Endodermal cell (in vitro differentiated cells): ENCODE measurements at regions not wholly inside any gene's neighbourhood (a gene's known extent, or its start where the extent isn't known, plus 50 kb on each side); places are given as distances from the start of the nearest gene placed in this dataset.

ENCODE experiments used
- DNase-seq: peaks from one replicate; pipeline ENCODE4 v3.0.0-alpha.2; 2017
- H3K27ac ChIP-seq: 2 replicates; pipeline ENCODE4 v1.5.1; 2013; ENCODE audit warnings: mild to moderate bottlenecking, low read depth, low read length, moderate library complexity
- H3K27me3 ChIP-seq: 2 replicates; pipeline ENCODE4 v1.6.1; 2013; ENCODE audit warnings: mild to moderate bottlenecking, low read length, moderate library complexity; ENCODE audit not compliant: insufficient read depth, control insufficient read depth, poor library complexity, severe bottlenecking
- H3K36me3 ChIP-seq: 2 replicates; pipeline ENCODE4 v1.7.0; 2013; ENCODE audit warnings: mild to moderate bottlenecking, low read length, moderate library complexity; ENCODE audit not compliant: control insufficient read depth, insufficient read depth
- H3K4me1 ChIP-seq: one replicate; pipeline ENCODE4 v1.7.0; 2013; ENCODE audit warnings: low read length; ENCODE audit not compliant: control insufficient read depth, insufficient read depth
- H3K4me3 ChIP-seq: 2 replicates; pipeline ENCODE4 v1.5.1; 2013; ENCODE audit warnings: mild to moderate bottlenecking, low read length, moderate library complexity
- H3K9ac ChIP-seq: 2 replicates; pipeline ENCODE4 v1.6.1; 2013; ENCODE audit warnings: mild to moderate bottlenecking, low read length, moderate library complexity; ENCODE audit not compliant: poor library complexity, severe bottlenecking; ENCODE audit errors: extremely low read depth
- H3K9me3 ChIP-seq: 2 replicates; pipeline ENCODE4 v1.6.1; 2013; ENCODE audit warnings: mild to moderate bottlenecking, low read length, moderate library complexity; ENCODE audit not compliant: control insufficient read depth
- H3K27ac Mint-ChIP-seq: 2 replicates; pipeline ENCODE4 v1.8.0; 2020; ENCODE audit warnings: mixed read lengths
- H3K27me3 Mint-ChIP-seq: 2 replicates; pipeline ENCODE4 v1.8.0; 2021; ENCODE audit warnings: mild to moderate bottlenecking, mixed read lengths; ENCODE audit not compliant: insufficient read depth
- H3K36me3 Mint-ChIP-seq: 2 replicates; pipeline ENCODE4 v1.8.0; 2020; ENCODE audit warnings: low read depth, mixed read lengths
- H3K4me1 Mint-ChIP-seq: 2 replicates; pipeline ENCODE4 v1.8.0; 2020; ENCODE audit warnings: mixed read lengths
- H3K4me3 Mint-ChIP-seq: 2 replicates; pipeline ENCODE4 v1.8.0; 2020; ENCODE audit warnings: mild to moderate bottlenecking, moderate library complexity, mixed read lengths
- H3K9me3 Mint-ChIP-seq: 2 replicates; pipeline ENCODE4 v1.8.0; 2020; ENCODE audit warnings: mild to moderate bottlenecking, mixed read lengths
- WGBS, 2 experiments: methylation state at CpG; one replicate each; pipeline versions ENCODE4 v1.1.5 to v1.1.7; 2013; ENCODE audit warnings: missing lambda C conversion rate in 2 of 2, mixed read lengths in 1 of 2; ENCODE audit not compliant: insufficient coverage in 1 of 2, insufficient read length in 1 of 2; 5-methylcytosine and 5-hydroxymethylcytosine counted together
- TF ChIP-seq, protein P1 (sequence below): fragments of 200-600 bp; sonication (generic); conservative IDR thresholded peaks from 2 replicates; pipeline ENCODE4 v1.5.0; 2021; ENCODE audit warnings: antibody characterized with exemption, mild to moderate bottlenecking

DNA sequence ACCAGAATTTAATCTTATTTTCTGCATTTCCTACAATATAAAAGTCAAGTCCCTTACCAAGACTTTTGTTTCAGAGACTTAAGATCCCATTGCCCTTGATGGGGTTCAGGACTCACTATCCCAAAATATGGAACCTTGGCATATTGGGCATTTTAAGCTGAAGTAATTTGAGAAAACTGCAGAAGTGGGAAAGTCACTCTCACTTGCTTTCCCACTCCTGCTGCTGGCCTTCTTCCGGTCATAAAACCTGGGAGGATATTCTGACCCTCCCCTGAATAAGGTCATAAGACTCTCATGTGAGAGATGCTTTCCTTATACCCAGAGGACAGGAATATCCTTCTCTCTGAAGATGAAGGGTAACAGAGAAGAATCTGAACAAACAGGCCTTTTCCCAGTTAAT is 92.8 kb upstream of the IFNGR1 start:
- WGBS, 2 experiments: 95 to 100% methylated on average over 1 of the region's 1 CpG
- H3K27ac Mint-ChIP-seq: no peak overlapping the region

DNA sequence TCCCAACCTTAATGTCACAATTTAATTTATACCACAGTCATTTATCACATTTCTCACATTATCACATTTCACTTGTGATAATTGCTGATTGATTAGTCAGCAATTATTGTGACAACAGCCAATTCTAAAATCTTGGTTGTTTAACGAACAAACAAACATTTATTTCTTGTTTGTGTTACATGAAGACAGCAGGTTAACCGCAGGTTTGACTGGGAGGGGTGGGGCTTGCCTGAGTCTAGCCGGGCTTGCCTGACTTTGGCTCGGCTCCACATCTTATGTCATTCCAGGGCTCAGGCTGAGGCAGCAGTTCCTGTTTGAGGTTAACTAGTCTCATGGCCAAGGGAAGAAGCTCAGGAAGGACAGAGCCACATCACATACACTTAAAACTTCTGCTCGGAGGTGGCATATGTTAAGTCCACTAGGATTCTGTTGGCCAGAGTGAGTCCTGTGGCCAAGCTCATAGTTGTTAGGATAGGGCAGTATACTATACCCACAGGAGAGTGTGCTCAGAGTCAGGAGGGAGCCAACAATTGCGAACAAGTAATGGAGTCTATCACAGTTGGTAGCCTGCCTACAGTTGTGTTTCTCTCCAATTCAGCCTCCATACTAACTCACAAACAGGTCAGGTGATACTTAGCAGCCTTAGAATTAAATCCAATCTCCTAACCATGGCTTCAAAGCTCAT is 90.0 kb upstream of the IFNGR1 start:
- H3K27me3 Mint-ChIP-seq: no peaks in the 10 kb centered on the region
- Histone ChIP-seq H3K4me3 (no peak overlapping the region), H3K27me3 (no peaks in the 10 kb centered on the region), H3K36me3 (no peaks in the 10 kb centered on the region), H3K9ac (no peak overlapping the region), H3K27ac (no peak overlapping the region), H3K4me1 (no peaks in the 10 kb centered on the region), H3K9me3 (peaks cover 7% of the 10 kb centered on the region)
- DNase-seq: peak; percentile 67
- no peak overlapping the region for H3K4me3 Mint-ChIP-seq
- 72 to 81% methylated on average over 3 to 6 of the region's 6 CpGs for WGBS, 2 experiments
- H3K4me1 Mint-ChIP-seq: peaks cover 4% of the 10 kb centered on the region
- no peaks in the 10 kb centered on the region for H3K36me3 Mint-ChIP-seq
- no peak overlapping the region for H3K27ac Mint-ChIP-seq
- TF ChIP-seq, protein P1, sequence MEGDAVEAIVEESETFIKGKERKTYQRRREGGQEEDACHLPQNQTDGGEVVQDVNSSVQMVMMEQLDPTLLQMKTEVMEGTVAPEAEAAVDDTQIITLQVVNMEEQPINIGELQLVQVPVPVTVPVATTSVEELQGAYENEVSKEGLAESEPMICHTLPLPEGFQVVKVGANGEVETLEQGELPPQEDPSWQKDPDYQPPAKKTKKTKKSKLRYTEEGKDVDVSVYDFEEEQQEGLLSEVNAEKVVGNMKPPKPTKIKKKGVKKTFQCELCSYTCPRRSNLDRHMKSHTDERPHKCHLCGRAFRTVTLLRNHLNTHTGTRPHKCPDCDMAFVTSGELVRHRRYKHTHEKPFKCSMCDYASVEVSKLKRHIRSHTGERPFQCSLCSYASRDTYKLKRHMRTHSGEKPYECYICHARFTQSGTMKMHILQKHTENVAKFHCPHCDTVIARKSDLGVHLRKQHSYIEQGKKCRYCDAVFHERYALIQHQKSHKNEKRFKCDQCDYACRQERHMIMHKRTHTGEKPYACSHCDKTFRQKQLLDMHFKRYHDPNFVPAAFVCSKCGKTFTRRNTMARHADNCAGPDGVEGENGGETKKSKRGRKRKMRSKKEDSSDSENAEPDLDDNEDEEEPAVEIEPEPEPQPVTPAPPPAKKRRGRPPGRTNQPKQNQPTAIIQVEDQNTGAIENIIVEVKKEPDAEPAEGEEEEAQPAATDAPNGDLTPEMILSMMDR: no peak
- H3K9me3 Mint-ChIP-seq: no peaks in the 10 kb centered on the region

More for the DNA sequence above, 92.8 kb upstream of the IFNGR1 start:
- Mint-ChIP-seq H3K4me1 (peaks cover 8% of the 10 kb centered on the region), H3K4me3 (no peak overlapping the region), H3K36me3 (no peaks in the 10 kb centered on the region), H3K27me3 (no peaks in the 10 kb centered on the region), H3K9me3 (no peaks in the 10 kb centered on the region)
- Histone ChIP-seq H3K27me3 (no peaks in the 10 kb centered on the region), H3K9me3 (no peaks in the 10 kb centered on the region), H3K9ac (no peak overlapping the region), H3K4me1 (no peaks in the 10 kb centered on the region), H3K4me3 (no peak overlapping the region), H3K27ac (no peak overlapping the region), H3K36me3 (no peaks in the 10 kb centered on the region)
- no peak for DNase-seq
- TF ChIP-seq, protein P1: no peak

DNA sequence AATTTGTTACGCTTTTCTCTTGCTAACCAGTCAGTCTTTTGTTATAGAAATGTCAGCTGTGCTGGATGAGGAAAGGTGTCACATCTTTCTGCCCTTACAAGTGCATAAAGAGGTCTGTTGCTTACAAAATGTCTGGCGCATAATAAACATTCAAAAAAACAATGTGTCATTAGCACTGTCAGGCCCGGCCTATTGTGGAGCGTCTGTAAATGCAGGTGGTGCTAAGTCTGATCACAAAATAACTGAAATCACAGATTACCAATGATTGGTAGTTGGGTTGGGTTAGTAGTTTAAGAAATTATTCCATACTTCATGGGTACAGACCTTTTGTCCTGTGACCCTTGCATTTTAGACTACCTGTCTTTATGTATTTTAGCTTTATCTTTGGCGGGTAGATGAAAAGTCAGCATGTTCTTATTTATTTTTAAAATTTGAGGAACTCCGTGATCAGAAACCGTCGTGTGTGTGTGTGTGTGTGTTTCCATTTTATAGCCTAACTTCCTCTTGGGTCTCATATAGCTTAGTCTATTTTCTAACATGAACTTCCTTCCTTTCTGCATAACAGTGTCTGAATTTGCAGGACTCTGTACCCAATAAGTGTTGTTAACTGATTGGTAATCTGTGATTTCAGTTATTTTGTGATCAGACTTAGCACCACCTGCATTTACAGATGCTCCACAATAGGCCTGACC is 88.1 kb upstream of the IFNGR1 start:
- WGBS, 2 experiments: 89 to 90% methylated on average over 4 to 8 of the region's 8 CpGs
- Mint-ChIP-seq H3K36me3 (no peaks in the 10 kb centered on the region), H3K27me3 (no peaks in the 10 kb centered on the region), H3K4me1 (no peaks in the 10 kb centered on the region), H3K9me3 (no peaks in the 10 kb centered on the region), H3K4me3 (no peak overlapping the region), H3K27ac (no peak overlapping the region)
- Histone ChIP-seq H3K36me3 (no peaks in the 10 kb centered on the region), H3K27ac (no peak overlapping the region), H3K9ac (no peak overlapping the region), H3K4me1 (no peaks in the 10 kb centered on the region), H3K4me3 (no peak overlapping the region), H3K27me3 (no peaks in the 10 kb centered on the region), H3K9me3 (peaks cover 7% of the 10 kb centered on the region)
- no peak for DNase-seq
- TF ChIP-seq, protein P1: no peak
